PFSK-1 (cell line): ENCODE measurements at regions not wholly inside any gene's neighbourhood (a gene's known extent, or its start where the extent isn't known, plus 50 kb on each side); places are given as distances from the start of the nearest gene placed in this dataset.

Source experiments
- FOXP2 ChIP-seq: optimal IDR thresholded peaks from 2 replicates; pipeline ENCODE3; 2011; ENCODE audit warnings: borderline replicate concordance, control low read depth, inconsistent platforms; ENCODE audit not compliant: insufficient read depth; ENCODE audit errors: extremely low read length, extremely low read depth
- POLR2AphosphoS5 ChIP-seq: IDR thresholded peaks from 2 replicates; pipeline ENCODE4 v1.6.1; 2012; ENCODE audit warnings: low read depth, mild to moderate bottlenecking, control low read depth, low read length, moderate library complexity
- SIN3A ChIP-seq: IDR thresholded peaks from 2 replicates; pipeline ENCODE4 v1.6.1; 2012; ENCODE audit warnings: mild to moderate bottlenecking, low read length, moderate library complexity, borderline replicate concordance; ENCODE audit not compliant: insufficient read depth
- TAF1 ChIP-seq: IDR thresholded peaks from 2 replicates; pipeline ENCODE4 v1.6.1; 2012; ENCODE audit warnings: low read length, control low read depth, borderline replicate concordance; ENCODE audit not compliant: insufficient read depth
- TF ChIP-seq, protein P1 (sequence below), 2 experiments: IDR thresholded peaks; 2 replicates each; pipeline versions ENCODE4 v1.6.1 to v1.8.0; 2011 to 2012; ENCODE audit warnings: low read depth in 2 of 2, low read length in 2 of 2, control low read depth in 1 of 2, inconsistent platforms in 1 of 2, mild to moderate bottlenecking in 1 of 2, moderate library complexity in 1 of 2; ENCODE audit not compliant: insufficient read depth in 1 of 2

- TF ChIP-seq SIN3A (no peak), POLR2AphosphoS5 (no peak), TAF1 (no peak), FOXP2 (no peak)
- TF ChIP-seq, protein P1, sequence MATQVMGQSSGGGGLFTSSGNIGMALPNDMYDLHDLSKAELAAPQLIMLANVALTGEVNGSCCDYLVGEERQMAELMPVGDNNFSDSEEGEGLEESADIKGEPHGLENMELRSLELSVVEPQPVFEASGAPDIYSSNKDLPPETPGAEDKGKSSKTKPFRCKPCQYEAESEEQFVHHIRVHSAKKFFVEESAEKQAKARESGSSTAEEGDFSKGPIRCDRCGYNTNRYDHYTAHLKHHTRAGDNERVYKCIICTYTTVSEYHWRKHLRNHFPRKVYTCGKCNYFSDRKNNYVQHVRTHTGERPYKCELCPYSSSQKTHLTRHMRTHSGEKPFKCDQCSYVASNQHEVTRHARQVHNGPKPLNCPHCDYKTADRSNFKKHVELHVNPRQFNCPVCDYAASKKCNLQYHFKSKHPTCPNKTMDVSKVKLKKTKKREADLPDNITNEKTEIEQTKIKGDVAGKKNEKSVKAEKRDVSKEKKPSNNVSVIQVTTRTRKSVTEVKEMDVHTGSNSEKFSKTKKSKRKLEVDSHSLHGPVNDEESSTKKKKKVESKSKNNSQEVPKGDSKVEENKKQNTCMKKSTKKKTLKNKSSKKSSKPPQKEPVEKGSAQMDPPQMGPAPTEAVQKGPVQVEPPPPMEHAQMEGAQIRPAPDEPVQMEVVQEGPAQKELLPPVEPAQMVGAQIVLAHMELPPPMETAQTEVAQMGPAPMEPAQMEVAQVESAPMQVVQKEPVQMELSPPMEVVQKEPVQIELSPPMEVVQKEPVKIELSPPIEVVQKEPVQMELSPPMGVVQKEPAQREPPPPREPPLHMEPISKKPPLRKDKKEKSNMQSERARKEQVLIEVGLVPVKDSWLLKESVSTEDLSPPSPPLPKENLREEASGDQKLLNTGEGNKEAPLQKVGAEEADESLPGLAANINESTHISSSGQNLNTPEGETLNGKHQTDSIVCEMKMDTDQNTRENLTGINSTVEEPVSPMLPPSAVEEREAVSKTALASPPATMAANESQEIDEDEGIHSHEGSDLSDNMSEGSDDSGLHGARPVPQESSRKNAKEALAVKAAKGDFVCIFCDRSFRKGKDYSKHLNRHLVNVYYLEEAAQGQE (IDR thresholded peaks at IDR 0.05; ENCODE audit: insufficient read depth in 1 of 2, low read depth in 2 of 2, low read length in 2 of 2): no peak
These were observed 523.2 kb downstream of the SOX2 start for GRCh38 chr3:182234881-182235280.
